Peyer's patch (tissue), 4 donors: ENCODE measurements at regions not wholly inside any gene's neighbourhood (a gene's known extent, or its start where the extent isn't known, plus 50 kb on each side); places are given as distances from the start of the nearest gene placed in this dataset.

Experiments
- DNase-seq, 3 donors: peaks; one replicate each; pipeline ENCODE4 v3.0.0-alpha.2; 2017 to 2019
- H3K27ac ChIP-seq, 4 donors: fragments of 200-600 bp; sonication (generic); one replicate each; pipeline ENCODE4 v1.5.1; 2016 to 2019
- H3K27me3 ChIP-seq, 2 donors: fragments of 200-600 bp; sonication (generic); one replicate each; pipeline ENCODE4 v1.5.1; 2019
- H3K36me3 ChIP-seq, 3 donors: fragments of 200-600 bp; sonication (generic); one replicate each; pipeline ENCODE4 v1.5.1; 2016 to 2019
- H3K4me1 ChIP-seq, 4 donors: fragments of 200-600 bp; sonication (generic); one replicate each; pipeline ENCODE4 v1.5.1; 2016 to 2019
- H3K4me3 ChIP-seq, 4 donors: fragments of 200-600 bp; sonication (generic); 1 replicate in 3 of 4; 2 replicates in 1 of 4; pipeline ENCODE4 v1.5.1; 2016 to 2019; ENCODE audit warnings: mild to moderate bottlenecking in 1 of 4
- H3K9me3 ChIP-seq, 4 donors: fragments of 200-600 bp; sonication (generic); one replicate each; pipeline ENCODE4 v1.5.1; 2016 to 2019; ENCODE audit warnings: mild to moderate bottlenecking in 1 of 4
- CTCF ChIP-seq, 6 experiments: fragments of 450-650 bp in 4 of 6; fragments of 200-600 bp in 2 of 6; sonication (generic) in 1 of 6; IDR thresholded peaks; one replicate each; pipeline ENCODE4 v1.5.1; 2017 to 2019; ENCODE audit warnings: antibody characterized with exemption in 6 of 6, mild to moderate bottlenecking in 3 of 6, moderate library complexity in 1 of 6
- POLR2A ChIP-seq, 2 donors: fragments of 450-650 bp; IDR thresholded peaks; one replicate each; pipeline ENCODE4 v1.5.1; 2017; ENCODE audit warnings: antibody characterized with exemption in 2 of 2, mild to moderate bottlenecking in 2 of 2, moderate library complexity in 2 of 2

- DNase-seq, result no peak
- TF ChIP-seq CTCF (IDR thresholded peaks at IDR 0.05) (no peak), POLR2A (IDR thresholded peaks at IDR 0.05) (no peak)
- Histone ChIP-seq H3K27me3 (no peaks in the 10 kb centered on the region), H3K4me3 (no peak overlapping the region), H3K27ac (no peak overlapping the region), H3K36me3 (no peaks in the 10 kb centered on the region), H3K4me1 (peaks cover 0 to 10% (median 1%) of the 10 kb centered on the region in 4 donors), H3K9me3 (no peaks in the 10 kb centered on the region)
Observed at GRCh38 chr7:86978808-86979506, 80.5 kb downstream of the ELAPOR2 start.

- H3K27me3 ChIP-seq, result no peaks in the 10 kb centered on the region
- no peak overlapping the region for H3K27ac ChIP-seq
- H3K4me3 ChIP-seq, result no peak overlapping the region
- H3K4me1 ChIP-seq, result peaks cover 0 to 10% (median 1%) of the 10 kb centered on the region in 4 donors
- no peaks in the 10 kb centered on the region for H3K9me3 ChIP-seq
- no peak for DNase-seq
- H3K36me3 ChIP-seq, result no peaks in the 10 kb centered on the region
- TF ChIP-seq CTCF (IDR thresholded peaks at IDR 0.05) (no peak), POLR2A (IDR thresholded peaks at IDR 0.05) (no peak)
Observed at GRCh38 chr7:86976958-86977357, 82.5 kb downstream of the ELAPOR2 start.

GRCh38 chr7:86975914-86976313 is 83.5 kb downstream of the ELAPOR2 start:
- H3K4me1 ChIP-seq, result peaks cover 0 to 10% (median 1%) of the 10 kb centered on the region in 4 donors
- DNase-seq, result no peak
- H3K27ac ChIP-seq, result no peak overlapping the region
- H3K9me3 ChIP-seq, result no peaks in the 10 kb centered on the region
- no peaks in the 10 kb centered on the region for H3K36me3 ChIP-seq
- no peaks in the 10 kb centered on the region for H3K27me3 ChIP-seq
- no peak for TF ChIP-seq POLR2A (IDR thresholded peaks at IDR 0.05)
- no peak for TF ChIP-seq CTCF (IDR thresholded peaks at IDR 0.05)
- no peak overlapping the region for H3K4me3 ChIP-seq

GRCh38 chr7:86975449-86975848 is 84.0 kb downstream of the ELAPOR2 start:
- Histone ChIP-seq H3K36me3 (no peaks in the 10 kb centered on the region), H3K4me3 (no peak overlapping the region), H3K27ac (no peak overlapping the region), H3K9me3 (no peaks in the 10 kb centered on the region), H3K27me3 (no peaks in the 10 kb centered on the region), H3K4me1 (peaks cover 0 to 10% (median 1%) of the 10 kb centered on the region in 4 donors)
- TF ChIP-seq CTCF (IDR thresholded peaks at IDR 0.05) (no peak), POLR2A (IDR thresholded peaks at IDR 0.05) (no peak)
- DNase-seq, result no peak

GRCh38 chr7:86972072-86972471 is 87.4 kb downstream of the ELAPOR2 start:
- TF ChIP-seq POLR2A (IDR thresholded peaks at IDR 0.05) (no peak), CTCF (IDR thresholded peaks at IDR 0.05) (no peak)
- no peak overlapping the region for H3K27ac ChIP-seq
- no peaks in the 10 kb centered on the region for H3K36me3 ChIP-seq
- H3K4me3 ChIP-seq, result no peak overlapping the region
- H3K9me3 ChIP-seq, result no peaks in the 10 kb centered on the region
- no peaks in the 10 kb centered on the region for H3K4me1 ChIP-seq
- no peak for DNase-seq
- no peaks in the 10 kb centered on the region for H3K27me3 ChIP-seq
